Caki2 (cell line): ENCODE measurements at regions not wholly inside any gene's neighbourhood (a gene's known extent, or its start where the extent isn't known, plus 50 kb on each side); places are given as distances from the start of the nearest gene placed in this dataset.
"Not testable (repeated sequence)": the region's sequence is repeated elsewhere in the genome, so short reads cannot be mapped to it uniquely, and the experiment has no call there.

Source experiments
- DNase-seq: peaks from one replicate; pipeline ENCODE4 v3.0.0-alpha.2; 2015; ENCODE audit warnings: low read depth
- in situ Hi-C: cut with HindIII; loops from 2 replicates; pipeline ENCODE4 v1.10.0; 2016; ENCODE audit warnings: low sequenced_read_pairs, low pct_unique_long_range_greater_than_20kb, mixed read lengths

- in situ Hi-C loops: no loop called here
- no peak for DNase-seq
These were observed 74.5 kb upstream of the MARCKS start for GRCh38 chr6:113782636-113783035.

DNA sequence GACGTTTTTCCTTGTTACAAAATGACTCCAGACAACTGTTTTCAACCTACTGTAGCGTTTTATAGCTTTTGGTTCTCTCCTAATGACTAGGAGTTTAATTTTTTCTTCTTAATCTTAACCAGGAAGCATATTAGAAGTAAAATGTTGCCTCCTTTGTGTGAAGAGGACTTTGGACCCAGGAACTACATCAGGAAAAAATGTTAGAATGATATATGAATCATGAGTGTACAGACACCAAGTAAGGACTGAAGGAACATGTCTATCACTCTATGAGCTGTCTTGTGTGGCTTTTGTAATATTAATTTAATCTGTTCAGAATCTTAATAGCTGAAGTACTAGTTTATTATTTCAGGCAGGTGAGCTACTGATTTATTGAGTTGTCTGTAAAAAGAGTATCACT, 71.0 kb upstream of the MARCKS start:
- in situ Hi-C loops: no loop called here

GRCh38 chr6:113788586-113788985, 68.6 kb upstream of the MARCKS start:
- DNase-seq: no peak
- in situ Hi-C loops: no loop called here

More for the DNA sequence above, 71.0 kb upstream of the MARCKS start:
- peak; percentile 57 for DNase-seq

DNA sequence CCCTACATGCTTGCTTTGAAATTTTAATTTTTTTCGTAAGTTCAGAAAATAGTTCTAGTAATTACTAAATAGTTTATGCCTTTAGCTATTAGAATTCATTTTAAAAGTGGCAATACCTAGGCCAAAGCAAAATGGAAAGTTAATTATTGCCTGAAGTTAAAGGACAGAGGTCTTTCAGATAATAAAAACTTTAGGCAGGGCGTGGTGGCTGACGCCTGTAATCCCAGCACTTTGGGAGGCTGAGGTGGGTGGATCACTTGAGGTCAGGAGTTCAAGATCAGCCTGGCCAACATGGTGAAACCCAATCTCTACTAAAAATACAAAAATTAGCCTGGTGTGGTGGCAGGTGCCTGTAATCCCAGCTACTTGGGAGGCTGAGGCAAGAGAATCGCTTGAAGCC, 65.9 kb upstream of the MARCKS start:
- in situ Hi-C loops, DNase-seq: not testable (repeated sequence)

DNA sequence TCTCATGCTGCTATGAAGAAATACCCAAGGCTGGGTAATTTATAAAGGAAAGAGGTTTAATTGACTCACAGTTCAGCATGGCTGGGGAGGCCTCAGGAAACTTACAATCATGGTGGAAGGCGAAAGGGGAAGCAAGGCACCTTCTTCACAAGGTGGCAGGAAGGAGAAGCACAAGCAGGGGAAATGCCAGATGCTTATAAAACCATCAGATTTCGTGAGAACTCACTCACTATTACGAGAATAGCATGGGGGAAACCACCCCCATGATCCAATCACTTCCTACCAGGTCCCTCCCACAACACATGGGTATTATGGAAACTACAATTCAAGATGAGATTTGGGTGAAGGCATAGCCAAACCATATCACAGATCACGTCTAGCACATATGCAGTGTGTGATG, 61.8 kb upstream of the MARCKS start:
- DNase-seq, in situ Hi-C loops: not testable (repeated sequence)

DNA sequence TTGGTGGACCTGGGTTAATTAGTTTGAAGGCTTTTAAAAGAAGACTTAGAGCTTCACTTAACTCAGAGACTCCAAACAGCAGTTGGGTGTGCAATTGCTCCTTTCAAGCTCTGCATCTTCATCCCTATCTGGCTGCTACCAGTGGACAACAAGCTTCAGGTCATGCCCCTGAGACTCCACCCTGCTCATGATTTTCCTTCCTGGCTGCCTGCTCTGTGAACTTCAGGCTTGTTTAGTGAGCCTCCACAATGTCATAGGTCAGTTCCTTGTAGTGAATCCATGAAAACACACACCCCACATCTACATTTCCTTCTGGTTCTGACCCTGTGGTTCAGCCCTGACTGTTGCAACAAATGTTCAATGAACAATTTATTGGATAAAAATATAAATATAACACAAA, 61.1 kb upstream of the MARCKS start:
- in situ Hi-C loops: no loop called here
- DNase-seq: no peak

DNA sequence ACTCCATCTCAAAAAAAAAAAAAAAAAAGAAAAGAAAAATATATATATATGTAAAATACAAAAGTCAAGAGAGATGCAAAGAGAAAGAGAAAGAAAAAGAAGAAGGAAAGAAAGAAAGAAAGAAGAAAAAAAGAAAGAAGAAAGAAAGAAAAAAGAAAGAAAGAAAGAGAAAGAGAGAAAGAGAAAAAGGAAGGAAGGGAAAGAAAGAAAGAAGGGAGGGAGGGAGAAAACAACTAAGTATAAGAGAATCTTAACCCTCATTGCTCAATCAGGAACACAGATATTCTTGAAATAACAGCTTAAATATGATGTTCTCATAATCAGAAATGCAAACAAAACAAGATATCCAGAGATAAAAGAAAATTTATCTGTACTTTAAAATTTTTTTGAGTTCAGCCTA, 54.4 kb upstream of the MARCKS start:
- DNase-seq: no peak
- in situ Hi-C loops: no loop called here

DNA sequence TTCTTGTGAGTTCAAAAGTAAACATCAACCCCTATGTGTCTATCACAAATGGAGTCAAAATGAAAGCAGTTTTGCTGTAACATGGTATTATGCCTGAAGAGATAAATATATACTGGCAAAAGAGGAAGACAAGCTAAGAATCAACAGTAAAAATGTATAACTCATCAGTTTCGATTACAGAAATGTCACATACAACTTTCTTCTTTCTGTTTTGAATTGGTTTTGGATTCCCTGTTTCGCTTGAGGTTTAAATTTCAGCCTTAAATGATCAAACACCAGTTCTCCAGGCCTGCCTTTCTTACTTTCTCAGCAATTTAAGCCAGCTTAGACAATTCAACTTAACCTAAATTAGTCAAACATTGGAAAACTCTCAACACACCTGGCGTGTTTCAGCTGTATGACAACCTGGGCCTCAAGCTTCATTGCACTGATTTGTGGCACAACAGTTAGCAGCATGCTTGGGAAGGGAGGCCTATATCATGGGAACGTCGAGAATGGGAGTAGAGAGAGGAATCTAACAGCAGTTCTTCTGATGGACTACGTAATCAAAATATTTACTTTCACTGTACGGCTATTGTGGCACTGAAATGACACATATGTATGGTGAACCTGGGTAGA, 51.9 kb upstream of the MARCKS start:
- in situ Hi-C loops: no loop called here
- no peak for DNase-seq

- DNase-seq: no peak
- in situ Hi-C loops: no loop called here
These were observed 51.2 kb upstream of the MARCKS start for GRCh38 chr6:113805811-113806495.
